ENCODE measurements at regions not wholly inside any gene's neighbourhood (a gene's known extent, or its start where the extent isn't known, plus 50 kb on each side); places are given as distances from the start of the nearest gene placed in this dataset.
"Not testable (repeated sequence)": the region's sequence is repeated elsewhere in the genome, so short reads cannot be mapped to it uniquely, and the experiment has no call there.

DNA sequence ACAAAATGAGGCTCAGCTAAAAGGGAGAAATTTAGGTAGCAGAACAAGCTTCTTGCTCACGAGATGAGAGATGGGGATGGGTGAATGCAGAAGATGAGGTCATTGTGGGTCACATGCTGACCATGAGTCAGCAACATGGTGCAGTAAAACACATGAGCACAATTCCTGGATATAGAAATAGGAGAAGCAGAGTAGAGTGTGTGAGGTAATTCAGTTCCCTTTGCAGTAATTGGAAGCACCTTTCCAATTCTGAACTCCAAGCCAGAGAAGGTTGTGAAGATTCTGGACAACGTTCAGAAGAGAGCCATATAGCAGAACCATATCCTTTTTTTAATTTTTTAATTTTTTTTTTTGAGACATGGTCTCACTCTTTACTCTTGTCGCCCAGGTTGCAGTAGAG lies 62.0 kb upstream of the LMNTD1 start:
- no peak for DNase-seq (ENCODE audit: insufficient read length, low spot score)
- no peak for FAIRE-seq

DNA sequence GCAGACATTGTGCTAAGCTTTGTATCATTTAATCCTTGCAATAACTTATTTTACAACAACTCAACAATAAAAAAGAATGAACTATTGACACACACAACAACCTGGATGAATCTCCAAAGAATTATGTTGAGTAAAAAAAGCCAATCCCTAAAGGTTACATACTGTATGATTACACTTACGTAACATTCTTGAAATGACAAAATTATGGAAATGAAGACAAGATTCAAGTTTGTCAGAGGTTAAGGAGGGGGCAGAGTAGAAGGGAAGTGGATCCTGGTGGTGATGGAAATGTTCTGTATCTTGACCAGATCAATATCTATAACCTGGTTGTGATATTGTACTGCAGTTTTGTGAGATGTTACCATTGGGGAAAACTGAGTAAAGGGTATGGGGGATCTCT lies 63.2 kb upstream of the LMNTD1 start:
- no peak for DNase-seq (ENCODE audit: insufficient read length, low spot score)
- FAIRE-seq: no peak

DNA sequence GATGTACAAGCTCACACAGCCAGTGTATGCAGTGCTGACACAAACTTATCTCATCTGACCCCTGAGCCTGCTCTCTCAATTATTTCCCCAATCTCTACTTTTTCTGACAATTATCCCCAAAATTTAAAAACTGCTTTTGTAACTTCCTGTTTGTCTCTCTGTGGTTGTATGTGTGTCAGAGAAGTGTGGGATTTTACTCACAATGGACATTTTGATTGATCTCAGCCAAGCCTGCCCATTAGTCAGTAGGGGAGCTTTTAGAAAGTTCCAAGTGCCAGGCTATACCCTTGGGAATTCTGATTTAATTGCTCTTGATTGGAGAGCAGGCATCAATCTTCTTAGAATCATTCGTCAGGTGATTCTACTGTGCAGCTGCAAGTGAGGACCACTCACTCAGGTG lies 64.9 kb upstream of the LMNTD1 start:
- DNase-seq (ENCODE audit: insufficient read length, low spot score): no peak
- FAIRE-seq: no peak

DNA sequence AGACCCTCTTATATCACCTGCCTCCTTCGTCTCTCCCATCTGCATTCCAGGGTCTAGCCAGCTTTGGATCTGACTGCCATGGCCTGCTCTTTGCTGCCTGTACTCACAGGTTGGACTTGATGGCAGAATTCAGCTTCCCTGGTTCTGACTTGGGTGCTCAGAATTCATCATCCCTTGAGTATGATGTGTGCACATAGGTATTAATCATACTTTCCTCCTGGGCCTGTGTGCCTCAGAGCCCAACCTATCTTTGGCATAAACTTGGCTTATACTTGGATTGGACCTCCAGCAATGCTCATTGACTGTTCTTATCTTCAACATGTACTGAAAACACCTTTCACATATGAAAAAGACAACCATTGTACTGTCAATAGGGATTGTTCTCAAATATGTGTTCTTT lies 70.7 kb upstream of the LMNTD1 start:
- FAIRE-seq (no peak), DNase-seq (ENCODE audit: insufficient read length, low spot score) (no peak)

DNA sequence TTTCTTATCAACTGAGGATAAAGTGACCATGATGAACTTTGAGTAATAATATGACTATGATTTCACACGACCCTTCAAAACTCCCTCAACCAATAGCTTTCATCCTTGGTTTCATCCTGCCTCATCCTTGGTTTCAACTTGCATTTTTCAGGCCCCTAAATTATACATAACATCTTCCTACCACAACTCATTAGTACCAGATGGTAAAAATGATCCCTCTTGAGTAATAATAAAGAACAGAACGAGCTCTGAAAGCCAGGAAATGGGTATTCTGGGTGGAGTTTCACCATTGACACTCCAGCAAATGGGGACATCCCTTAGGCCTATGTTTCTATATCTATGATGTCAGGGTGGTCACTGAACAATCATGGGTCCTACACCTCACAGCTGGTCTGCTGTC lies 72.1 kb upstream of the LMNTD1 start:
- DNase-seq (ENCODE audit: insufficient read length, low spot score) (no peak), FAIRE-seq (no peak)

DNA sequence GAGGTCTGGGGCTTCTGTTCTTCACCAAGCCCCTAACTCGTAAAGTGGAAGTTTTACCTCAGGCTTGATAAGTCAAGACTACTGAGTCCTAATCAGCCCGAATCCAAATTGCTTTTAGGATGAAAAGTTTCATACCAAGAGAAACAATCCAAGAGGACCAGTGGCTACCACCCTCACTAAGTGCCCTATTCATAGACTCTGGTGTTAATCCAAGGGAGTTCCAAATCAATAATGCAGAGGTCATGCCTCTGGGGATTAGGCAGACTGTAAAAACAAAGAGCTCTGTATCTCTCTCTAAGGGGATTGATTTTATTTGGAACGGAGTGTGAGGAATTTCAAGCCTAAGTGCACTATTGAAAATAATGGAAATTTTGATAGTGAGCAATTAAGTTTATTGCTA lies 76.3 kb upstream of the LMNTD1 start:
- FAIRE-seq (no peak), DNase-seq (ENCODE audit: insufficient read length, low spot score) (no peak)

DNA sequence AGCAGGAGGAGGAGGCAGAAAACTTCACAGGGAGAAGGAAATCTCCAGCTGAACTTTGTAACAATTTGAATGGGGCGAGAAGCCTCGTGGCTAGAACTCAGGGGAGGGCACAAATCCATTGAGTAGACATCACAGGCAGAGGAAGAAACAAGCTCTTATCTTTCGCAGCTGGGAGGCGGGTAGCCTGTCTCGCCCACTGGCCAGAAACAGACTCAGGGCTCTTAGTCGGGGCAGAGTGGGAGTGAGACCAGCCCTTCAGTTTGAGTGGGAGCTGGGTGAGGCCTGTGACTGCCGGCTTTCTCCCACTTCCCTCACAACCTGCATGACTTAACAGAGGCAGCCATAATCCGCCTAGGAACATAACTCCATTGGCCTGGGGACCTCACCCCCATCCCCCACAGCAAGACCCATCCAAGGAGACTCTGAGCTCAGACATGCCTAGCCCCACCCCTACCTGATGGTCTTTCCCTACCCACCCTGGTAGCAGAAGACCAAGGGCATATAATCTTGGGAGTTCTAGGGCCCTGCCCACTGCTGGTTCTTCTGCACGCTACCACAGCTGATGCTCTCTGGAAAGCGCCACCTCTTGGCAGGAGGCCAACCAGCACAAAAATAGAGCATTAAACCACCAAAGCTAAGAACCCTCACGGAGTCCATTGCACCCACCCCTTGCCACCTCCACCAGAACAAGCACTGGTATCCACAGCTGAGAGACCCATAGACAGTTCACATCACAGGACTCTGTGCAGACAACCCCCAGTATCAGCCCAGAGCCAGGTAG lies 77.8 kb upstream of the LMNTD1 start:
- FAIRE-seq; DNase-seq (ENCODE audit: insufficient read length, low spot score): not testable (repeated sequence)

DNA sequence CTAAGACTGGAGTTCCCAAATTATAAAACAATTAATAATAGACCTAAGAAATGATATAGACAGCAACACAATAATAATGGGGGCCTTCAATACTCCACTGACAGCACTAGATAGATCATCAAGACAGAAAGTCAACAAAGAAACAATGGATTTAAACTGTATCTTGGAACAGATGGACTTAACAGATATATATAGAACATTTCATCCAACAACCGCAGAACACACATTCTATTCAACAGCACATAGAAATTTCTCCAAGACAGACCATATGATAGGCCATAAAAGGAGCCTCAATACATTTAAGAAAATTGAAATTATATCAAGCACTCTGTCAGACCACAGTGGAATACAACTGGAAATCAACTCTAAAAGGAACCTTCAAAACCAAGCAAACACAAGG lies 80.1 kb upstream of the LMNTD1 start:
- FAIRE-seq; DNase-seq (ENCODE audit: insufficient read length, low spot score): not testable (repeated sequence)

DNA sequence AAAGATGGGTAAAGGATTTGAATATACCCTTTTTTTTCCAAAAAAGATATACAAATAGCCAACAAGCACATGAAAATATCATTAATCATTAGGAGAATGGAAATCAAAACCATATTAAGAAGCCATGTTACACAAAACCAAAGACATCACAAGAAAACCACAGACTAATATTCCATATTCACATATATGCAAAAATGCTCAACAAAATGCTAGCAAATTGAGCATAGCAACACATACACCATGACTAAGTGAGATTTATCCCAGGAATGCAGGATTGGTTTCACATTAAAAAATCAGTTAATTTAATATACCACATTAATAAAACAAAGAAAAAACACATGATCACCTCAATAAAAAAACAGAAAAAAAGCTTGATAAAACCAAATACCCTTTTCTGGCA lies 84.7 kb upstream of the LMNTD1 start:
- no peak for FAIRE-seq
- no peak for DNase-seq (ENCODE audit: insufficient read length, low spot score)

DNA sequence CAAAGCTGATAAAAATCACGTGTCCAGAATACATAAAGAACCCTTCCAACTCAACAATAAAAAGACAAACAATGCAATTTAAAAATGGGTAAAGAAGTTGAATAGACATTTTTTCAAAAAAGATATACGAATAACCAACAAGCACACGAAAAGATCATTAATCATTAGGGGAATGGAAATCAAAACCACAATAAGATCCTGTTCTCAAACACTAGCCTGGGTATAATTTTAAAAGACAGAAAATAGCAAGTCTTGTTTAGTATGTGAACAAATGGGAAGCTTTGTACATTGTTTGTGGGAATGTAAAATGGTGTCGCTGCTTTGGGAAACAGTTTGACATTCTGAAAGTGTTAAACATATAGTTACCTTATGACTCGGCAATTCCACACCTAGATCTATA lies 86.3 kb upstream of the LMNTD1 start:
- no peak for DNase-seq (ENCODE audit: insufficient read length, low spot score)
- no peak for FAIRE-seq

DNA sequence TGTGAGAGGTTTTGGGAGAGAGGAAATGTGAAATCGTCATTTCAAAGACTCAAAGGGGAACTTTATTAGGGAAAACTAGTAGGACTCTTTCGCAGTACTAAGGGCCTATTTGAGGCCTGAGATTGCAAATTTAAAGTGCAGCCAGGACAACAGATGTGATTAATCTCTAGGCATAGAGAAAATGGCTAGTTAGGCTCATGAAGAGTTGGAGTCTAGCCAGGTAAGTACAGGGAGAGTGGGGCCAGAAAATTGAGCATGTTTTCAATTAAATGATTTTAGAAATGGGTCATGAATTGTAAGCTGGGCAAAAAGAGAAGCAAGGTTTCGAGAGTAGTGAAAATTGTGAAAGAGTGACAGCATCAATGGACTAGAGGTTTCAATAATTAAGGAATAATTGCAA lies 91.9 kb upstream of the LMNTD1 start:
- FAIRE-seq (no peak), DNase-seq (ENCODE audit: insufficient read length, low spot score) (no peak)

DNA sequence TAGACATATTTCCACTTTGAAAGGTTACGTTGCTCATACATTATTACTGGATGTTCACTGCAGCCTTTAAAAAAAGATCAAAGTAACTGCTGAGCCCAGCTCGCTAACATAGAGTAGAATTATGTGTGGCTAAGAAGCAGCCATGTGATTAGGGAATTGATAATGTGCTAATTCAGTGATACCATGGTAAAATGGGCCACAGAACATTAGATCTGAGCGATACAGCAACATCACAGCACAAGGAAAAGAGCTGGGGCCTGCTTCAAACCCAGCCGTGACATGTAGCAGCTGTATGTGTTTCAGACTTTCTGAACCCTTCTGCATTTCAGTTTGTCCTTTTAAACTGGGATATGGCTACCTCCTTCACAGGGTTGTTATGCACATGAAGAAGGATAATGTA lies 92.3 kb upstream of the LMNTD1 start:
- FAIRE-seq: no peak
- DNase-seq (ENCODE audit: insufficient read length, low spot score): no peak

DNA sequence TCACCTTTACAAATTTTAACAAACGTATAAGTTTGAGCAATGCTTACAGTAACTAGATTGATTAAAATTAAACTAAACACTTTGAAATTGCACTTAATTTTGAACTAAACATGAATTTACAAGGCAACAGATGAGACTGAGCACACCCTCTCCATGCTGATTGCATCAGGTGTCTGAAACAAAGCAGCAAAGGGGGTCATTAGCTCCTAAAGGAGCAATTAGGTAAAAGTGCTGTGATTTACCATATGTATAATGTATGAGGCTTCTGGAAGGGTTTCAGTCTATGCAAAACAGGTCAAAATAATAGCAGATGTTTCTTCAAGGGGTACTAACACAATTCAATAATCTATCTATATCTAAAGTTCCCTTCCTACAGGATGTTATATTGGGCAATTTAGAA lies 98.8 kb upstream of the LMNTD1 start:
- DNase-seq (ENCODE audit: insufficient read length, low spot score) (no peak), FAIRE-seq (no peak)

DNA sequence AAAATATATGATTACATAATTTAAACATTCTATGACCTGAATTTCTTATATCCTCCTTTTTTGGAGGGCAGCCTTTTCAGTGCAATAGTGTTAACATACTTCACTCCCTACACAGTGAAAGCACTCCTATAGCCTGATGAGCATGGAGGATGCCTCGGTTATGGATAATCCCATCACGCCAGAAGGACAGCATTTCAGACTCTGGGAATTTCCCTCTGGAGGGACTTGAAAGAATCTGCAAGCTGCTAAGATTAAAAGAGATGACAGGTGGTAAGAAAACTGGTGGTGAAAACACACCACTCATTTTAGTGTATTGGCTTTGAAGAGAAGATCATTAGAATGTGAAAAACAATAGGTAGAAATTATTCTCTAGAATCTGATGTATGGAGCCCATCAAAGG lies 99.3 kb upstream of the LMNTD1 start:
- FAIRE-seq (no peak), DNase-seq (ENCODE audit: insufficient read length, low spot score) (no peak)

DNA sequence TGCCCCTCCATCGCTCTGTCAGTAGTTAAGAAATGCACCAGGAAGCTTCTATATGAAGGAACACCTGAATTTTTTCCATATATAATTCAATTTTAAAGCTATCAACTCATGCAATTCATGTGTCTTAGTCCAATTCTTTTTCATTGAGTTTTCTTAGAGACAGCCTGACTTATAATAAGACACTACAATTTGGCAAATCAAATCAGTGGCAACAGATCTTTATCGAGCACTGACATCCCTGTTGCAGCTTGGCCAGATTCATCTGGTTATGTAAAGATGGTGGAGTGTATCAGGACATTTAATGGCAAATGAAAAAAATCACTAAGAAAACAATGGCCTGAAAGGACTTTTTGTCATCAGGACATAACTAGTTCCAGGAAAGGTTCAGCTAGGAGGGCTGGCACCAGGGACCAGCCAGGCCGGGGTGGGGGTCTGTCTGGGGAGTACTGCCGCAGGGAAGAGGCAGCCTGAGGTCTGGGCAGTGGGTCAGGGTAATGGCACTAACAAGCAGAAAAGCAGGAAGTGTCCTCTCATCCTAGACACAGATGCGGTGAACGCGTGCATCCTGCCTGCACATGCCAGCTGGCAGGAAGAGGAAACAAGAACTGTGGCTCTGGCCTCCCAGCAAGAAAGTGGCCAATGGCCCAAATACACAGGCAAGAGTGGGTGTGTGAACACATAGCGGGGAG lies 100.5 kb upstream of the LMNTD1 start:
- FAIRE-seq: no peak
- no peak for DNase-seq (ENCODE audit: insufficient read length, low spot score)

DNA sequence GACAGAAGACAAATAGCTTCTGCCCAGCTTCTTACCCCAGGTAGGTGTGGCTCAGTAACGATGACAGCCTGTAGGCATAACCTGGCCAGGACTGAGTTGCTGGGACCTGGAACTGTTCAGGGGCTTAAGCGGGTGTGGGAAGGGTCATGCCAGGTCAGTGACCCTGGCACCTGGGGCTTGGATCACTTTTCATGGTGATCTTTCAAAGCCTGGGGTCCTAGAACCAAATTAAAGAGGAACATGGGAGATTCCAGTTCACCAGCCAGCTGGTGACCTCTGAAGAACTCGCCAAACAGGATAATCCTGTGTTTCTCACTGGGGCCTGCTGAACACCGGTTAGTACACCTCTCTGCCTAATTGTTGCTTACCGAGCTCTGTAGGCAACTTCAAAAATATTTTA lies 102.6 kb upstream of the LMNTD1 start:
- no peak for DNase-seq (ENCODE audit: insufficient read length, low spot score)
- FAIRE-seq: no peak

DNA sequence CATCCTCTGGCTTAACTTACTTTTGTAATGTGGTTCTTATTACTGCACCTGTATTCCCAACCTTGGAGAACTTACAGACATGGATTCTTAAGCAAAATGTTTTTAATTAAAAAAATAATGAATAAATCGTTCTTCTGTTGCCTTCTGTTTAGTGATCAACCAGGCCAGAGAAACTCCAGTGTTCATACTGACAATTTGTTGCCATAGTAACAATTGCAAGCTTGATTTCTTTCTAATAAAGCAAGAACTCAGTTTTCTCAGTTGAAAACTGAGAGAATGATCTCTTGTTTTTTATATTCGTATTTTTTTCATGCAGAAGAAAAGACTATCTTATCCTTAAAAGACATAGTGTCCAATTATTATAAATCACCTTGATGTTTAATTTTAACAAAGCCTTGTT lies 106.5 kb upstream of the LMNTD1 start:
- DNase-seq (ENCODE audit: insufficient read length, low spot score): no peak
- FAIRE-seq: no peak

DNA sequence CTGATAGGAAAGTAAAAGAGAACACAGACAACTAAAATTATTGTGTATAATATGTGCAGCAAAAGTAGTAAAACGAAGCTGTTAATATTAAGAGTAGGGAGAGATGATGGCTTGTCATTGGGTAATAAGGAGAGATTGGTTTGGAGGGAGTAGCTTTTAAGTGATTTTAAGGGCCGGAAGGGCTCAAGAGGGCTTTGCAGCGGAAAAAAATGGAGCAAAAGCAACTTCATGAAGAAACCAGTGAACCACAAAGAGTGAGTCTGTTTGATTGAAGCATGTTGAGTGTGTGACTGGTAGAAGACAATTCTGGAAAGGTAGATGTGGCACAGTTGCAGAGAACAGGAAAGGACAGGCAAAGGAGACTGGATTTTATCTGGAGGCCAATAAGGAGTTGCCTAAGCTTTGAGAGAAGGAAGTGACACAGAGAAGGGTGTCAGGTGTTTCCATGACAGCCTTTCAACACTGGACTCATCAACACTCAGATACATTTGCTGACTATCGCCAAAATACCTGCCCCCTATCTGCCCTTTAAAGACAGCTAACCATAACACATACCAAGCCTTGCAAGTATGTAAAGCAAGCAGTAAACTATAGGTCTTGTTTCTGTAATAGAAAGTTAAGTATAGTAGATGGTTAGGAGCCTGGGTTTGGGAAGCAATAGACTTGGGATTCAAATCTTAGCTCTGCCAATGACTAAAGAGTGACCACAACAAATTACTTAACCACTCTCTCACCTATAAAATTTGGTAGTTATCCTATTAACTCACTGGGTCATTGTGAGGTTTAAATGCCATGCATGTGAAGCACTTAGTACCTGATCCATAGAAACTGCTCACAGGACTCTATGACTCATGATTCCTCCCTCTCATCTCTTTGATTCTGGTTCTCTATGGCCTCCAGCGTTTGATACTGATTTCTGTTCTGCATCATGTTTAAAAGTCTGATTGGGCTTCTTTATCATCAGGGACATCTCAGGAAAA lies 117.3 kb upstream of the LMNTD1 start:
- no peak for DNase-seq (ENCODE audit: insufficient read length, low spot score)

DNA sequence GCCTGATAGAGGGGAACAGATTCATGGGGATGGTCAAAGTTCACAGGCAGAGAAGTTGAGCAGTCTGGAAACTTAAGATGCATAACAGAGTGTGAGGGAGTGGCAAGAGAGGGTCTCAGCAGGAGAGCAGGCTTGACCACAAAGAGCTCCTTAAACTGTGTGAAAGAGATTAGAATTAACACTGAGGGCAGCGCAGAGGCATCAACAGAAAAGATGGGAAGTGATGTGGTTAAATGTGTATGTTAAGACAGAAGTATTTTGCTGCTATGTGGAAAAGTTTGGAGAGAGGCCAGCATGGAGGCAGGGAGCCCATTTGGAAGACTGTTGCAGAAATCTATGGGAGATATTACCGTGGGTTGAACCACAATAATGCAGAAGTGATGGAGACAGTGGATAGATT lies 122.7 kb upstream of the LMNTD1 start:
- FAIRE-seq (no peak), DNase-seq (ENCODE audit: insufficient read length, low spot score) (no peak)

More for the DNA sequence above, 117.3 kb upstream of the LMNTD1 start:
- FAIRE-seq: no peak

DNA sequence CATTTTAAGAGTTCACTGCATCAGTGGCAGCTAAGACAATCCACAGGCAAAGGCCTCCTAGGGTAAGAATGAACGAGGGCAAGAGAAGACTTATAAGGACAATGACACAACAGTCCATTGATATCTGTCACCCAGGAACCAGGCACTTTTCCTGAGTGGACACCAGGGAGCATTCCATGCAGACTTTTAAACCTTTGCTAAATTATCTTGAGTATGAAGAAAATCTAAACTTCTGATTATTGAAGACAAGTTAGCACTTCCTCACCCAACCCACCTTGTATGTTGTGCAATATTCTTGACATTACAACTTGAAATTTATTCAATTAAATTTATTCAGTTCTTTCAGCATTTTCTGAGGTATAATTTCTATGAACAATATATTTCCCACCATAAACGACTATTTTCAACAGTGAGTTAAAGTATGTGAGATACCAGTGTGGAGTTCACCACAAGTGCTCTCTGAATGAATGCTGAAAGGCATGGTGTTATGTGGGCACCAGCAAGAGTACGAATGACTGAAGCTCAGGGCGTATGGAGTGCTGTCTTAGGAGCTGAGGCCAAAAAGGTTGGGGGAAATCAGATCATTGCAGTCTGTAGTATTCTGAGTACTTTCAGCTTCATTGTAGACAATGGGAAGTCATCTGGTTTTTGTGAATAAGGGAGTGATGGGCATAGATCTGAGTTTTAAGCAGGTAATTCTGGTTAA lies 124.3 kb upstream of the LMNTD1 start:
- DNase-seq (ENCODE audit: insufficient read length, low spot score) (no peak), FAIRE-seq (no peak)

DNA sequence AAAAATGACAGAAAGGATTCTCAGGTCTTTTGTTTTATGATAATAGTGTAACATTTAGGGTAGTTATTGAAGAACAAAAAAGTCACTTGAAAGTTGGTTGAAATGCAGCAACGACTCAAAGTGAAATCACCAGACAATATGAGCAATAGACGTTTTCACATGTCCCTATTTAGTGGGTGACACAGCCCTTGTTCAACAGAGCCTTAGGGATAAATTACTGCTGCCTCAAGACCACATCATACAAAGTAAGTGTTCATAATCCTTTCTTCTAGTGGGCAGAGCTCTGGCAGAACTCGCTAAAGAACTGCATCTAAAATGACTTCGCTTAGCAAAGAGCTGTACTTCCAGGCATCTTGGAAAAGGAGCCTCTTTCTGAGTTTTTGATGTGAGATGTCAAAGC lies 128.5 kb upstream of the LMNTD1 start:
- FAIRE-seq: no peak

More for the DNA sequence above, 128.5 kb upstream of the LMNTD1 start:
- no peak for DNase-seq (ENCODE audit: insufficient read length, low spot score)
